ENCODE measurements at regions not wholly inside any gene's neighbourhood (a gene's known extent, or its start where the extent isn't known, plus 50 kb on each side); places are given as distances from the start of the nearest gene placed in this dataset.
"Not testable (repeated sequence)": the region's sequence is repeated elsewhere in the genome, so short reads cannot be mapped to it uniquely, and the experiment has no call there.

- TF ChIP-seq, protein P1, sequence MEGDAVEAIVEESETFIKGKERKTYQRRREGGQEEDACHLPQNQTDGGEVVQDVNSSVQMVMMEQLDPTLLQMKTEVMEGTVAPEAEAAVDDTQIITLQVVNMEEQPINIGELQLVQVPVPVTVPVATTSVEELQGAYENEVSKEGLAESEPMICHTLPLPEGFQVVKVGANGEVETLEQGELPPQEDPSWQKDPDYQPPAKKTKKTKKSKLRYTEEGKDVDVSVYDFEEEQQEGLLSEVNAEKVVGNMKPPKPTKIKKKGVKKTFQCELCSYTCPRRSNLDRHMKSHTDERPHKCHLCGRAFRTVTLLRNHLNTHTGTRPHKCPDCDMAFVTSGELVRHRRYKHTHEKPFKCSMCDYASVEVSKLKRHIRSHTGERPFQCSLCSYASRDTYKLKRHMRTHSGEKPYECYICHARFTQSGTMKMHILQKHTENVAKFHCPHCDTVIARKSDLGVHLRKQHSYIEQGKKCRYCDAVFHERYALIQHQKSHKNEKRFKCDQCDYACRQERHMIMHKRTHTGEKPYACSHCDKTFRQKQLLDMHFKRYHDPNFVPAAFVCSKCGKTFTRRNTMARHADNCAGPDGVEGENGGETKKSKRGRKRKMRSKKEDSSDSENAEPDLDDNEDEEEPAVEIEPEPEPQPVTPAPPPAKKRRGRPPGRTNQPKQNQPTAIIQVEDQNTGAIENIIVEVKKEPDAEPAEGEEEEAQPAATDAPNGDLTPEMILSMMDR (conservative IDR thresholded peaks at IDR 0.05) = not testable (repeated sequence)
- not testable (repeated sequence) for TF ChIP-seq EZH2 (IDR thresholded peaks at IDR 0.05; ENCODE audit: low read depth)
Measured at GRCh38 chr6:141391135-141391534, 741.6 kb upstream of the GJE1 start.

Measured in PC-9 (cell line).